HCT116 (cell line): ENCODE measurements at regions not wholly inside any gene's neighbourhood (a gene's known extent, or its start where the extent isn't known, plus 50 kb on each side); places are given as distances from the start of the nearest gene placed in this dataset.

Source experiments
- CTCF ChIP-seq, 3 experiments: fragments of 200-600 bp in 1 of 3; sonication (generic) in 1 of 3; IDR thresholded peaks in 2 of 3; conservative IDR thresholded peaks in 1 of 3; 2 replicates each; pipeline ENCODE4 v1.5.1; 2012 to 2017; ENCODE audit warnings: low read depth in 2 of 3, low read length in 2 of 3, antibody characterized with exemption in 1 of 3, borderline replicate concordance in 1 of 3, control low read depth in 1 of 3, mild to moderate bottlenecking in 1 of 3, mixed read lengths in 1 of 3, mixed run types in 1 of 3, moderate library complexity in 1 of 3; ENCODE audit not compliant: insufficient read depth in 1 of 3
- EGR1 ChIP-seq: IDR thresholded peaks from 2 replicates; pipeline ENCODE4 v1.6.1; 2012; ENCODE audit warnings: low read depth
- EZH2 ChIP-seq: fragments of 200-600 bp; sonication (generic); IDR thresholded peaks from 2 replicates; pipeline ENCODE4 v1.6.1; 2017; ENCODE audit warnings: antibody characterized with exemption, mixed run types
- POLR2AphosphoS5 ChIP-seq: IDR thresholded peaks from 2 replicates; pipeline ENCODE4 v1.6.1; 2011; ENCODE audit warnings: mild to moderate bottlenecking, low read depth, low read length, moderate library complexity
- REST ChIP-seq: IDR thresholded peaks from 2 replicates; pipeline ENCODE4 v1.6.1; 2012; ENCODE audit warnings: low read depth
- SP1 ChIP-seq: IDR thresholded peaks from 2 replicates; pipeline ENCODE4 v1.6.1; 2012; ENCODE audit warnings: low read depth
- SRF ChIP-seq: IDR thresholded peaks from 2 replicates; pipeline ENCODE4 v1.6.1; 2012; ENCODE audit warnings: low read depth
- TCF7L2 ChIP-seq: IDR thresholded peaks from 2 replicates; pipeline ENCODE4 v1.7.0; 2011; ENCODE audit warnings: borderline replicate concordance, inconsistent platforms; ENCODE audit not compliant: insufficient read depth, insufficient read length; ENCODE audit errors: extremely low read depth
- ZNF274 ChIP-seq: fragments of 200-500 bp; sonication (Bioruptor generic); IDR thresholded peaks from 2 replicates; pipeline ENCODE4 v1.6.1; 2014; ENCODE audit warnings: mild to moderate bottlenecking, low read depth, low read length, inconsistent platforms

GRCh38 chr11:116598036-116598435, 174.8 kb downstream of the BUD13 start:
- TF ChIP-seq CTCF (IDR thresholded peaks at IDR 0.05 in 2 of 3, conservative IDR thresholded peaks at IDR 0.05 in 1 of 3; ENCODE audit: borderline replicate concordance in 1 of 3, insufficient read depth in 1 of 3, low read depth in 2 of 3, low read length in 2 of 3) (no peak), POLR2AphosphoS5 (no peak), EZH2 (no peak), SRF (no peak), REST (no peak), TCF7L2 (no peak), SP1 (no peak), ZNF274 (no peak), EGR1 (no peak)
